ENCODE measurements at regions not wholly inside any gene's neighbourhood (a gene's known extent, or its start where the extent isn't known, plus 50 kb on each side); places are given as distances from the start of the nearest gene placed in this dataset.

- TF ChIP-seq CTCF (IDR thresholded peaks at IDR 0.05 in 4 of 5, conservative IDR thresholded peaks at IDR 0.05 in 1 of 5), result no peak
- TF ChIP-seq POLR2A (IDR thresholded peaks at IDR 0.05), result no peak
Observed at GRCh38 chr11:129312730-129313503, 62.7 kb upstream of the BARX2 start.

Data from gastrocnemius medialis (tissue), 4 donors.